Upper lobe of left lung (tissue), 6 donors: ENCODE measurements at regions not wholly inside any gene's neighbourhood (a gene's known extent, or its start where the extent isn't known, plus 50 kb on each side); places are given as distances from the start of the nearest gene placed in this dataset.

Experiments
- ATAC-seq, 2 donors: fragments of 200-7000 bp; cut with Tn5 transposase; one replicate each; pipeline ENCODE4 v1.9.1; 2022; ENCODE audit warnings: mild to moderate bottlenecking in 2 of 2, moderate library complexity in 2 of 2; ENCODE audit not compliant: low FRiP score in 2 of 2
- DNase-seq, 2 donors: peaks; one replicate each; pipeline ENCODE4 v3.0.0-alpha.2; 2019 to 2020
- H3K27ac ChIP-seq, 4 donors: fragments of 200-600 bp; sonication (generic); one replicate each; pipeline ENCODE4 v1.5.1; 2016 to 2019
- H3K27me3 ChIP-seq, 4 donors: fragments of 200-600 bp; sonication (generic); one replicate each; pipeline ENCODE4 v1.5.1; 2017 to 2019
- H3K36me3 ChIP-seq, 4 donors: fragments of 200-600 bp; sonication (generic); one replicate each; pipeline ENCODE4 v1.5.1; 2016 to 2019
- H3K4me1 ChIP-seq, 4 donors: fragments of 200-600 bp; sonication (generic); one replicate each; pipeline ENCODE4 v1.5.1; 2018 to 2019
- H3K4me3 ChIP-seq, 4 donors: fragments of 200-600 bp; sonication (generic); one replicate each; pipeline ENCODE4 v1.5.1; 2017 to 2019; ENCODE audit warnings: mild to moderate bottlenecking in 2 of 4, moderate library complexity in 1 of 4
- H3K9me3 ChIP-seq, 4 donors: fragments of 200-600 bp; sonication (generic); one replicate each; pipeline ENCODE4 v1.5.1; 2018 to 2019
- CTCF ChIP-seq, 6 experiments: fragments of 450-650 bp in 4 of 6; fragments of 200-600 bp in 2 of 6; sonication (generic) in 2 of 6; IDR thresholded peaks; one replicate each; pipeline ENCODE4 v1.5.1; 2016 to 2019; ENCODE audit warnings: antibody characterized with exemption in 6 of 6
- EP300 ChIP-seq, 4 donors: sonication (generic); formaldehyde crosslinking; IDR thresholded peaks; one replicate each; pipeline ENCODE4 v1.5.1; 2017; ENCODE audit warnings: antibody characterized with exemption in 4 of 4, control low read depth in 2 of 4
- POLR2A ChIP-seq, 4 donors: fragments of 450-650 bp; IDR thresholded peaks; one replicate each; pipeline ENCODE4 v1.5.1; 2016 to 2017; ENCODE audit warnings: antibody characterized with exemption in 4 of 4, mild to moderate bottlenecking in 2 of 4
- POLR2AphosphoS5 ChIP-seq, 2 donors: sonication (generic); formaldehyde crosslinking; IDR thresholded peaks; one replicate each; pipeline ENCODE4 v1.5.1; 2017; ENCODE audit warnings: antibody characterized with exemption in 2 of 2
- WGBS, 2 donors: methylation state at CpG; one replicate each; pipeline ENCODE4 v1.1.5; 2017 to 2018; 5-methylcytosine and 5-hydroxymethylcytosine counted together
- donor health status: DM: no; HTN: no; CAD: no; lungs with moderate emphysema.
- donor health status: DM: no; HTN: yes; CAD: no; lungs with severe emphysema.

GRCh38 chr13:75055296-75055695 is 426.7 kb downstream of the TBC1D4 start:
- H3K9me3 ChIP-seq, result no peaks in the 10 kb centered on the region
- no peak for TF ChIP-seq CTCF (IDR thresholded peaks at IDR 0.05)
- TF ChIP-seq POLR2AphosphoS5 (IDR thresholded peaks at IDR 0.05), result no peak
- TF ChIP-seq POLR2A (IDR thresholded peaks at IDR 0.05), result no peak
- no peak for TF ChIP-seq EP300 (IDR thresholded peaks at IDR 0.05)
- H3K27me3 ChIP-seq, result no peaks in the 10 kb centered on the region
- no peaks in the 10 kb centered on the region for H3K36me3 ChIP-seq
- ATAC-seq (no peak), DNase-seq (no peak)
- no peak overlapping the region for H3K4me3 ChIP-seq
- no peak overlapping the region for H3K27ac ChIP-seq
- no peaks in the 10 kb centered on the region for H3K4me1 ChIP-seq

- H3K4me1 ChIP-seq, result no peaks in the 10 kb centered on the region
- TF ChIP-seq EP300 (IDR thresholded peaks at IDR 0.05) (no peak), POLR2AphosphoS5 (IDR thresholded peaks at IDR 0.05) (no peak), POLR2A (IDR thresholded peaks at IDR 0.05) (no peak), CTCF (IDR thresholded peaks at IDR 0.05) (no peak)
Observed at GRCh38 chr13:75052616-75053015, 429.4 kb downstream of the TBC1D4 start.

GRCh38 chr13:75050419-75051046 is 431.4 kb downstream of the TBC1D4 start:
- DNase-seq (no peak), ATAC-seq (no peak)
- Histone ChIP-seq H3K4me3 (no peak overlapping the region), H3K27ac (no peak overlapping the region), H3K27me3 (no peaks in the 10 kb centered on the region), H3K9me3 (no peaks in the 10 kb centered on the region), H3K4me1 (no peaks in the 10 kb centered on the region), H3K36me3 (no peaks in the 10 kb centered on the region)
- TF ChIP-seq POLR2AphosphoS5 (IDR thresholded peaks at IDR 0.05), result no peak
- no peak for TF ChIP-seq POLR2A (IDR thresholded peaks at IDR 0.05)
- no peak for TF ChIP-seq CTCF (IDR thresholded peaks at IDR 0.05)
- no peak for TF ChIP-seq EP300 (IDR thresholded peaks at IDR 0.05)
- 71% methylated on average over 5 of the region's 5 CpGs for WGBS, 2 donors

More at GRCh38 chr13:75052616-75053015, 429.4 kb downstream of the TBC1D4 start:
- no peaks in the 10 kb centered on the region for H3K27me3 ChIP-seq
- no peak overlapping the region for H3K4me3 ChIP-seq
- H3K9me3 ChIP-seq, result no peaks in the 10 kb centered on the region
- WGBS, 2 donors, result 79 to 85% methylated on average over 6 of the region's 6 CpGs
- ATAC-seq (no peak), DNase-seq (no peak)
- no peaks in the 10 kb centered on the region for H3K36me3 ChIP-seq
- no peak overlapping the region for H3K27ac ChIP-seq

GRCh38 chr13:75049735-75050335 is 432.1 kb downstream of the TBC1D4 start:
- DNase-seq, result no peak
- WGBS, 2 donors, result 62 to 67% methylated on average over 3 of the region's 3 CpGs
- no peak for ATAC-seq
- H3K27ac ChIP-seq, result no peak overlapping the region
- no peaks in the 10 kb centered on the region for H3K9me3 ChIP-seq
- H3K36me3 ChIP-seq, result no peaks in the 10 kb centered on the region
- H3K4me1 ChIP-seq, result no peaks in the 10 kb centered on the region
- no peak overlapping the region for H3K4me3 ChIP-seq
- no peaks in the 10 kb centered on the region for H3K27me3 ChIP-seq
- TF ChIP-seq EP300 (IDR thresholded peaks at IDR 0.05) (no peak), POLR2AphosphoS5 (IDR thresholded peaks at IDR 0.05) (no peak), CTCF (IDR thresholded peaks at IDR 0.05) (no peak), POLR2A (IDR thresholded peaks at IDR 0.05) (no peak)

GRCh38 chr13:75042807-75043206 is 439.2 kb downstream of the TBC1D4 start:
- no peak for DNase-seq
- Histone ChIP-seq H3K4me1 (no peaks in the 10 kb centered on the region), H3K27ac (no peak overlapping the region), H3K9me3 (no peaks in the 10 kb centered on the region), H3K27me3 (no peaks in the 10 kb centered on the region), H3K4me3 (no peak overlapping the region), H3K36me3 (no peaks in the 10 kb centered on the region)
- no peak for TF ChIP-seq CTCF (IDR thresholded peaks at IDR 0.05)
- no peak for TF ChIP-seq POLR2A (IDR thresholded peaks at IDR 0.05)
- no peak for TF ChIP-seq POLR2AphosphoS5 (IDR thresholded peaks at IDR 0.05)
- no peak for TF ChIP-seq EP300 (IDR thresholded peaks at IDR 0.05)
- WGBS, 2 donors, result 88 to 89% methylated on average over 1 of the region's 1 CpG
- no peak for ATAC-seq
